ENCODE measurements at regions not wholly inside any gene's neighbourhood (a gene's known extent, or its start where the extent isn't known, plus 50 kb on each side); places are given as distances from the start of the nearest gene placed in this dataset.

- H3K27ac ChIP-seq (ENCODE audit: low read depth, low read length): no peak overlapping the region
- DNase-seq (ENCODE audit: low read depth in 1 of 2, low spot score in 2 of 2) (no peak), FAIRE-seq (no peak)
- no peak overlapping the region for H2AK5ac ChIP-seq (ENCODE audit: low read depth, low read length)
- no peaks in the 10 kb centered on the region; a peak in 1 of 7 replicates for H3K4me1 ChIP-seq (replicated peaks in 1 of 4; ENCODE audit: control insufficient read depth in 3 of 4, insufficient read depth in 4 of 4, low read length in 3 of 4)
- H2BK12ac ChIP-seq (ENCODE audit: low read depth, low read length): no peak overlapping the region
- H3K23ac ChIP-seq (ENCODE audit: insufficient read length): no peak overlapping the region
- H3K18ac ChIP-seq (ENCODE audit: extremely low read depth, low read length): no peak overlapping the region
- H3K9me3 ChIP-seq (ENCODE audit: insufficient read depth in 2 of 2, low read depth in 1 of 2, low read length in 1 of 2): no peaks in the 10 kb centered on the region
- no peak overlapping the region for H4K5ac ChIP-seq (ENCODE audit: insufficient read length, low read depth, low read length)
- no peak overlapping the region for H3K56ac ChIP-seq (replicated peaks; ENCODE audit: insufficient read length, low read depth, low read length)
- no peaks in the 10 kb centered on the region for H4K20me1 ChIP-seq (replicated peaks in 1 of 2; ENCODE audit: control insufficient read depth in 1 of 2, insufficient read depth in 2 of 2, low read length in 2 of 2)
- ChIA-PET CTCF (ENCODE audit: partially characterized antibody) (interaction anchor here (1.0 kb wide), 1 partner anchor 12 kb away, joined by 5 read pairs; no protein-coding TSS in a partner anchor), POLR2A (ENCODE audit: partially characterized antibody) (no interaction called here)
- no peaks in the 10 kb centered on the region for H3K27me3 ChIP-seq (replicated peaks in 1 of 4; ENCODE audit: control insufficient read depth in 3 of 4, extremely low read depth in 1 of 4, insufficient read depth in 3 of 4, low read length in 3 of 4)
- no peak overlapping the region for H2BK15ac ChIP-seq (ENCODE audit: low read length)
- no peak overlapping the region for H2AFZ ChIP-seq (ENCODE audit: low read length)
- no peak overlapping the region for H2BK20ac ChIP-seq (ENCODE audit: low read length)
- H2BK120ac ChIP-seq (replicated peaks; ENCODE audit: low read depth, low read length): no peak overlapping the region
- H4K8ac ChIP-seq (ENCODE audit: extremely low read depth, insufficient read depth, low read length): no peak overlapping the region
- H3K36me3 ChIP-seq (ENCODE audit: control insufficient read depth in 2 of 4, insufficient read depth in 4 of 4, low read length in 3 of 4): no peaks in the 10 kb centered on the region
- no peak overlapping the region for H3K4ac ChIP-seq (replicated peaks; ENCODE audit: insufficient read length, low read depth, low read length)
- H3K4me3 ChIP-seq (ENCODE audit: extremely low read depth in 1 of 4, insufficient read depth in 2 of 4, low read depth in 3 of 4, low read length in 4 of 4): no peak overlapping the region
- H3K23me2 ChIP-seq (ENCODE audit: low read depth, low read length): no peaks in the 10 kb centered on the region
- no peak overlapping the region for H2BK5ac ChIP-seq (ENCODE audit: low read depth, low read length)
- no peak overlapping the region for H3K14ac ChIP-seq (ENCODE audit: insufficient read length)
- H4K91ac ChIP-seq (replicated peaks; ENCODE audit: insufficient read length, low read length): no peak overlapping the region
- H3K4me2 ChIP-seq (ENCODE audit: insufficient read depth in 1 of 2, low read depth in 2 of 2, low read length in 2 of 2): no peak overlapping the region
- no peak overlapping the region for H3K9ac ChIP-seq (replicated peaks in 1 of 4; ENCODE audit: extremely low read depth in 1 of 4, low read depth in 3 of 4, low read length in 3 of 4)
- no peaks in the 10 kb centered on the region for H3K79me2 ChIP-seq (ENCODE audit: control insufficient read depth in 1 of 2, insufficient read depth in 2 of 2, low read length in 2 of 2)
- WGBS, 2 experiments (ENCODE audit: extremely low coverage in 1 of 2, insufficient coverage in 1 of 2, insufficient read length in 1 of 2, insufficient replicate concordance in 2 of 2, low coverage in 1 of 2, low lambda C conversion rate in 2 of 2, missing lambda C conversion rate in 1 of 2): 86% methylated on average over 2 of the region's 2 CpGs; no CpG with 5 or more reads in 1 of the 2 experiments
- no peaks in the 10 kb centered on the region for H3K79me1 ChIP-seq (ENCODE audit: low read depth, low read length)
- TF ChIP-seq SAP30 (IDR thresholded peaks at IDR 0.05; ENCODE audit: insufficient read depth, insufficient replicate concordance, low read length): no peak
- TF ChIP-seq CREB1 (IDR thresholded peaks at IDR 0.05): no peak
- no peak for TF ChIP-seq CHD1 (IDR thresholded peaks at IDR 0.05; ENCODE audit: low read depth, low read length)
- no peak for TF ChIP-seq MAFK (IDR thresholded peaks at IDR 0.05; ENCODE audit: low read depth, low read length)
- no peak for TF ChIP-seq BACH1 (IDR thresholded peaks at IDR 0.05; ENCODE audit: low read length)
- no peak for TF ChIP-seq E2F6 (IDR thresholded peaks at IDR 0.05)
- no peak for TF ChIP-seq RXRA (IDR thresholded peaks at IDR 0.05; ENCODE audit: insufficient read depth, low read depth, low read length)
- TF ChIP-seq ZNF274 (IDR thresholded peaks at IDR 0.05; ENCODE audit: borderline replicate concordance, extremely low read depth, low read length): no peak
Measured at GRCh38 chr2:103172821-103173220, 411.0 kb downstream of the TMEM182 start.
